ENCODE measurements at regions not wholly inside any gene's neighbourhood (a gene's known extent, or its start where the extent isn't known, plus 50 kb on each side); places are given as distances from the start of the nearest gene placed in this dataset.

DNA sequence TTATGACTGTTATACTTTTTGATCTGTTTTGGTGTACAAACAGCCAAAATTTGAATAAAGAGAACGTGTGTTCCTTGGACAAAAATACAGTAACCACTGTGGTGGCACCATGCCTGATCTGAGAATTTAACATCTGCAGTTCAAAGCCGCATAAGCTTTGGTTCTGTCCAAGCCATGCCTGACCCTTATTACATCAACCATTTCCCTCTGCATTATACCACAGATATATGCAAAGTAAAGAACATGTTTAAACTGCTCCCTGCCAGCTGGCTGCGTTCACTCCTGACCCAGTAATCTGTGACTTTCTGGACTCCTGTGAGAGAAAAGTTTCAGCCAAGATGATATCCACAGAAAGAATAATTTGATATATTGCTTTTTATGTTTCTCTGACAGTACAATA is 890.5 kb upstream of the ANO3 start:
- TF ChIP-seq CTCF (conservative IDR thresholded peaks at IDR 0.05; ENCODE audit: low read length), result no peak
- no peak for TF ChIP-seq EZH2phosphoT487 (IDR thresholded peaks at IDR 0.05; ENCODE audit: borderline replicate concordance, low read depth, low read length)
